Esophagus squamous epithelium (tissue), 5 donors: ENCODE measurements at regions not wholly inside any gene's neighbourhood (a gene's known extent, or its start where the extent isn't known, plus 50 kb on each side); places are given as distances from the start of the nearest gene placed in this dataset.

ENCODE experiments used
- DNase-seq: peaks from one replicate; lab custom pipeline; 2025; lab: John Stamatoyannopoulos, UW
- H3K27ac ChIP-seq, 4 donors: fragments of 200-600 bp; sonication (generic); one replicate each; pipeline ENCODE4 v1.5.1; 2016 to 2019; ENCODE audit warnings: mild to moderate bottlenecking in 1 of 4
- H3K27me3 ChIP-seq, 4 donors: fragments of 200-600 bp; sonication (generic); 1 replicate in 3 of 4; 2 replicates in 1 of 4; pipeline versions ENCODE4 v1.5.1 to v1.6.0; 2017 to 2021; ENCODE audit warnings: antibody characterized with exemption in 1 of 4
- H3K36me3 ChIP-seq, 3 donors: fragments of 200-600 bp; sonication (generic); one replicate each; pipeline ENCODE4 v1.5.1; 2016 to 2019
- H3K4me1 ChIP-seq, 3 donors: fragments of 200-600 bp; sonication (generic); one replicate each; pipeline ENCODE4 v1.5.1; 2017 to 2019
- H3K4me3 ChIP-seq, 4 donors: fragments of 200-600 bp; sonication (generic); 1 replicate in 3 of 4; 2 replicates in 1 of 4; pipeline ENCODE4 v1.5.1; 2016 to 2019; ENCODE audit warnings: mild to moderate bottlenecking in 2 of 4, moderate library complexity in 1 of 4
- H3K9me3 ChIP-seq, 3 donors: fragments of 200-600 bp; sonication (generic); one replicate each; pipeline ENCODE4 v1.5.1; 2016 to 2019
- POLR2A ChIP-seq, 4 donors: fragments of 450-650 bp; IDR thresholded peaks; one replicate each; pipeline ENCODE4 v1.6.1; 2017; ENCODE audit warnings: antibody characterized with exemption in 4 of 4, mild to moderate bottlenecking in 4 of 4, moderate library complexity in 3 of 4
- WGBS, 2 donors: methylation state at CpG; one replicate each; pipeline ENCODE4 v1.1.5; 2018; 5-methylcytosine and 5-hydroxymethylcytosine counted together
- intact Hi-C: fragments of 100-400 bp; cut with DNase I; formaldehyde crosslinking; loops from one replicate; pipeline ENCODE4 v1.15.0; 2022
- TF ChIP-seq, protein P1 (sequence below), 6 experiments: fragments of 450-650 bp in 4 of 6; fragments of 200-600 bp in 2 of 6; sonication (generic) in 2 of 6; IDR thresholded peaks; one replicate each; pipeline ENCODE4 v1.5.1; 2016 to 2019; ENCODE audit warnings: antibody characterized with exemption in 6 of 6, mild to moderate bottlenecking in 4 of 6, moderate library complexity in 4 of 6
- donor health status: DM: yes; HTN: yes; CAD: no.

DNA sequence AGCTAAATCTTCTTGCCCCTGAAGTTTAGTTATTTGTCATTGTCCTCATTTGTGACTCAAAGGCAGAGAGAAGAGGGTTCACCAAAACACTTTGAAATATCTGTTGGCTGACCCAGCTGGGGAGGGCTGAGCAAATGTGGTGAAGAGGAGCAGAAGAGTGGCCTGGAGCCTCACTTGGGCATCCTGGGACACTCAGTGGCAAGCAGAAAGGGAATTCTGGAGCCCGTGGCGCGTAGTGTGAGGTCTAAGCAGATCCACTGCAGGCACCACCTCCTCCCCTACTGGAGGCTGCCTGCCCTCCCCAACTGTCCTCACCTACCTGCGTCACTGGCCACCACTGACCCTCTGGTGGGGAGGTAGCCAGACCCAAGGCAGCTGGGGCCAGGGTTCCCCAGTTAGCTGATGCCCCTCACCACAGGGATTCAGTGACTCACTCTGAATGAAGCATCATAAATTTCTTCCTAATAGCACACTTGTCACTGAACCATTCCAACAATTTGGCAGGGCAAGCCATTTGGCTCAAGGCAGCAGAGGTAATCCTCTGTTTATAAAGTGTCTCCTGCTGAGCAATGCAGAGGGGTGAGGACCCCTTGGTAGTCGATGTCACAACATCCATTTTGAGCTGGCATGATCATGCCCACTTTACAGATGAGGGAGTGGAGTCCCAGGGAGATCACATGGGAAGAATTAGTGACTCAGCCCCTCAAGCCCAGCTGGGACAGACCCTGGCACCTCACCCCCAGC lies 80.3 kb downstream of the NENF start:
- intact Hi-C loops = no loop called here

DNA sequence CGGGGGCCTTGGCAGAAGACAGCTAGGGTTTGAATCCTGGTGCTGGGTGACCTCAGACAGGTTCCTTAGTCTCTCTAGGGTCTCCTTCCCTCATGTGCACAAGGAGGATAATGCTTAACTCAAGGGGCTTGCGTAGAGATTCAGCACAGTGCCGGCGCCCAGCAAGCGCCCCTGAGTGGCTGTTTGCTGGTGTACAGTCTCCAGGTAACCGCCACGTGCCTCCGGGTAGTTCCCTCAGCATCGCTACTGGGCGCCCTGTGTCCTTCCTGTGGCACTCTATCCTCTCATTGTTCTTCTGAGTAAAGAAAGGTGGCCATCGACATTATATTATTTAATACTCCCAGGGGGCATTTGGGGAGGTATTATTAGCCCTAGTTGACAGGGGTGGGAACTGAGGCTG lies 80.9 kb downstream of the NENF start:
- no peak overlapping the region for H3K4me3 ChIP-seq
- DNase-seq = no peak

More for the DNA sequence above, 80.3 kb downstream of the NENF start:
- 64 to 74% methylated on average over 4 to 5 of the region's 5 CpGs for WGBS, 2 donors
- TF ChIP-seq, protein P1, sequence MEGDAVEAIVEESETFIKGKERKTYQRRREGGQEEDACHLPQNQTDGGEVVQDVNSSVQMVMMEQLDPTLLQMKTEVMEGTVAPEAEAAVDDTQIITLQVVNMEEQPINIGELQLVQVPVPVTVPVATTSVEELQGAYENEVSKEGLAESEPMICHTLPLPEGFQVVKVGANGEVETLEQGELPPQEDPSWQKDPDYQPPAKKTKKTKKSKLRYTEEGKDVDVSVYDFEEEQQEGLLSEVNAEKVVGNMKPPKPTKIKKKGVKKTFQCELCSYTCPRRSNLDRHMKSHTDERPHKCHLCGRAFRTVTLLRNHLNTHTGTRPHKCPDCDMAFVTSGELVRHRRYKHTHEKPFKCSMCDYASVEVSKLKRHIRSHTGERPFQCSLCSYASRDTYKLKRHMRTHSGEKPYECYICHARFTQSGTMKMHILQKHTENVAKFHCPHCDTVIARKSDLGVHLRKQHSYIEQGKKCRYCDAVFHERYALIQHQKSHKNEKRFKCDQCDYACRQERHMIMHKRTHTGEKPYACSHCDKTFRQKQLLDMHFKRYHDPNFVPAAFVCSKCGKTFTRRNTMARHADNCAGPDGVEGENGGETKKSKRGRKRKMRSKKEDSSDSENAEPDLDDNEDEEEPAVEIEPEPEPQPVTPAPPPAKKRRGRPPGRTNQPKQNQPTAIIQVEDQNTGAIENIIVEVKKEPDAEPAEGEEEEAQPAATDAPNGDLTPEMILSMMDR (IDR thresholded peaks at IDR 0.05) = no peak
- no peak for TF ChIP-seq POLR2A (IDR thresholded peaks at IDR 0.05)
- Histone ChIP-seq H3K36me3 (no peaks in the 10 kb centered on the region), H3K27ac (no peak overlapping the region), H3K9me3 (no peaks in the 10 kb centered on the region), H3K4me3 (no peak overlapping the region), H3K27me3 (peaks cover 0 to 67% (median 2%) of the 10 kb centered on the region in 4 donors), H3K4me1 (peaks cover 0 to 18% (median 13%) of the 10 kb centered on the region in 3 donors)
- no peak for DNase-seq

DNA sequence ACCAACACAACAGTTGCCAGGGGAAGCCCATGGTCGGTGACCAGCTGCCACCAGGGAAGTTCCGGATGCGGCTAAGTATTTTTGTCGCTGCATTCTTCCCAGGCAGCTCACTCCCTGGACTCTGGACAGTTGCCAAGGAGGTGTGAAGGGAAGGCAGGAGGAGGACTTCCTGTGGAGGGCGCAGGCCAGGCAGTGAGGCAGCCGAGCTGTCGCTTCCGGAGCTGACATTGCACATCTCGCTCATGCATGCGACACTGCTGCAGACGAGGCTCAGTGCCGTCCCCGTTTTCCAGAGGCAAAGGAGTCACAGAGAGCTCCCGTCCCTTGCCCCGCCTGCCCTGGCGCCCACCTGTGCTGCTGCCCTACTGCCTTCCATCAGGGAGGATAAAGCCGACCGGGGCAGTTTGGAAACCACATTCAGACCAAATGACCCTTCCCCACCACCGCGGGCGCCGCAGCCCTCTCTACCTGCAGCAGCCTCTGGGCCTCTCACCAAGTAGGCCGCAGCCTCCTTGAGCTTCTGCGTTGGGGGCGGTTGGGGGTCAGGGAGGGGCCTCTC lies 81.4 kb downstream of the NENF start:
- 53 to 64% methylated on average over 4 to 8 of the region's 25 CpGs for WGBS, 2 donors
- no peaks in the 10 kb centered on the region for H3K36me3 ChIP-seq
- DNase-seq = no peak
- H3K9me3 ChIP-seq = no peaks in the 10 kb centered on the region
- H3K27ac ChIP-seq = no peak overlapping the region
- intact Hi-C loops = no loop called here
- H3K4me1 ChIP-seq = peaks cover 0 to 25% (median 13%) of the 10 kb centered on the region in 3 donors
- peak overlapping the region; percentile 6 to 44 (median 32) for H3K4me3 ChIP-seq
- TF ChIP-seq, protein P1 (IDR thresholded peaks at IDR 0.05) = no peak
- no peak for TF ChIP-seq POLR2A (IDR thresholded peaks at IDR 0.05)
- peaks cover 0 to 72% (median 2%) of the 10 kb centered on the region in 4 donors for H3K27me3 ChIP-seq

More for the DNA sequence above, 80.9 kb downstream of the NENF start:
- TF ChIP-seq, protein P1 (IDR thresholded peaks at IDR 0.05) = no peak
- TF ChIP-seq POLR2A (IDR thresholded peaks at IDR 0.05) = no peak
- Histone ChIP-seq H3K9me3 (no peaks in the 10 kb centered on the region), H3K27ac (no peak overlapping the region), H3K27me3 (peaks cover 0 to 67% (median 2%) of the 10 kb centered on the region in 4 donors), H3K4me1 (peaks cover 0 to 21% (median 13%) of the 10 kb centered on the region in 3 donors), H3K36me3 (no peaks in the 10 kb centered on the region)
- 68 to 77% methylated on average over 6 to 10 of the region's 11 CpGs for WGBS, 2 donors
- intact Hi-C loops = no loop called here

DNA sequence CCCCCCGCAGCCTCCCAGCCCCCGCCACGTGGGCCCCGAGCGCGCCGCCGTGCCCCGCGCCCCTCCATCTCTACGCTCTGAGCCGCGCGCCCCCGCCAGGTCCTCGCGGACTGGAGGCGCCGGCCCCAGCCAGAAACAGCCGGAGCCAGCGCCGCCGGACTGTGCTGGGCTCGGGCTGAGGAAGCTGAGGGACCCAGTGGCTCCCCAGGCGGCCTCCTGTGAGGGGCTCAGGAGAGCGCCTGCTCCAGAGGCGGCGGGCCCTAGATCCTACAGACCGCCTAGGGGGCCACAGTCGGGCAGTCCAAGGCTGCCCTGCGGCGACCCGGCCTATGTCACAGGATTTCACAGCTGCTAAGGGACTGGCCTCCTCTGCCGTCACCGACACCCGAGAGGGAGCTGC lies 82.1 kb downstream of the NENF start:
- no peak for DNase-seq

More for the DNA sequence above, 82.1 kb downstream of the NENF start:
- Histone ChIP-seq H3K4me3 (peak overlapping the region; percentile 6 to 44 (median 32)), H3K27ac (no peak overlapping the region), H3K36me3 (no peaks in the 10 kb centered on the region), H3K27me3 (peaks cover 0 to 72% (median 2%) of the 10 kb centered on the region in 4 donors), H3K9me3 (no peaks in the 10 kb centered on the region), H3K4me1 (peaks cover 0 to 25% (median 13%) of the 10 kb centered on the region in 3 donors)
- WGBS, 2 donors = no CpG with 5 or more reads among the region's 36 CpGs
- TF ChIP-seq POLR2A (IDR thresholded peaks at IDR 0.05) = no peak
- TF ChIP-seq, protein P1 (IDR thresholded peaks at IDR 0.05) = no peak
- intact Hi-C loops = no loop called here
